ENCODE measurements at regions not wholly inside any gene's neighbourhood (a gene's known extent, or its start where the extent isn't known, plus 50 kb on each side); places are given as distances from the start of the nearest gene placed in this dataset.

- dilution Hi-C loops (cut with MboI; ENCODE audit: extremely low pct_ligation_motif_present, low sequenced_read_pairs) = no loop called here
- intact Hi-C loops (cut with micrococcal nuclease) = no loop called here
- POLR2A ChIA-PET = no interaction called here
Measured at GRCh38 chr6:159114569-159114968, 54.6 kb upstream of the FNDC1 start.

More at GRCh38 chr6:159114569-159114968, 54.6 kb upstream of the FNDC1 start:
- Histone ChIP-seq H3K36me3 (ENCODE audit: control insufficient read depth in 2 of 2, extremely low read depth in 1 of 2, insufficient read depth in 2 of 2, low read length in 2 of 2) (no peaks in the 10 kb centered on the region), H3K9me3 (replicated peaks; ENCODE audit: control insufficient read depth, insufficient read depth, low read length) (no peaks in the 10 kb centered on the region), H3K9me1 (replicated peaks; ENCODE audit: control insufficient read depth, extremely low read depth, insufficient read depth, low read length) (no peaks in the 10 kb centered on the region), H3K79me2 (ENCODE audit: control insufficient read depth, insufficient read depth, low read length) (no peaks in the 10 kb centered on the region), H3K27ac (ENCODE audit: insufficient read depth, low read depth, low read length) (no peak overlapping the region), H2AFZ (ENCODE audit: low read depth, low read length) (no peak overlapping the region), H3K4me3 (replicated peaks in 1 of 3; ENCODE audit: insufficient read depth in 1 of 3, low read depth in 1 of 3, low read length in 3 of 3) (no peak overlapping the region), H3K4me1 (ENCODE audit: control insufficient read depth, extremely low read depth, insufficient read depth, low read length) (no peaks in the 10 kb centered on the region), H3K9ac (replicated peaks; ENCODE audit: extremely low read depth, insufficient read depth, low read length) (no peak overlapping the region), H3K4me2 (ENCODE audit: insufficient read depth, low read length) (no peak overlapping the region), H3K27me3 (ENCODE audit: control insufficient read depth in 2 of 2, insufficient read depth in 2 of 2, low read length in 2 of 2) (no peaks in the 10 kb centered on the region), H4K20me1 (replicated peaks; ENCODE audit: control insufficient read depth, extremely low read depth, insufficient read depth, low read length) (no peaks in the 10 kb centered on the region)
- TF ChIP-seq FOS (IDR thresholded peaks at IDR 0.05; ENCODE audit: borderline replicate concordance, insufficient read depth, low read length) (no peak), MYC (IDR thresholded peaks at IDR 0.05; ENCODE audit: low read depth, low read length) (no peak), GATA2 (IDR thresholded peaks at IDR 0.05; ENCODE audit: insufficient read depth, insufficient read length, low read depth, low read length) (no peak), POLR2AphosphoS5 (IDR thresholded peaks at IDR 0.05; ENCODE audit: insufficient read depth, low read depth, low read length) (no peak), CTCF (IDR thresholded peaks at IDR 0.05; ENCODE audit: extremely low read depth in 1 of 2, insufficient read depth in 1 of 2, low read depth in 1 of 2, low read length in 2 of 2) (no peak), JUN (IDR thresholded peaks at IDR 0.05; ENCODE audit: borderline replicate concordance, insufficient read depth, insufficient read length, low read depth) (no peak), MAX (IDR thresholded peaks at IDR 0.05; ENCODE audit: insufficient read depth, insufficient read length) (no peak), EZH2 (IDR thresholded peaks at IDR 0.05; ENCODE audit: borderline replicate concordance, low read depth, low read length, severe bottlenecking) (no peak), POLR2A (IDR thresholded peaks at IDR 0.05; ENCODE audit: low read depth, low read length) (no peak)
- no TSS peak for BruUV-seq (replicated peaks)
- FAIRE-seq (no peak), DNase-seq (ENCODE audit: low read depth, low spot score) (no peak)
- CTCF ChIA-PET = interaction anchor here (1.8 kb wide), 1 partner anchor 20 kb away, joined by 5 read pairs; no protein-coding TSS in a partner anchor
